22Rv1 (cell line): ENCODE measurements at regions not wholly inside any gene's neighbourhood (a gene's known extent, or its start where the extent isn't known, plus 50 kb on each side); places are given as distances from the start of the nearest gene placed in this dataset.

ENCODE experiments used
- CTCF ChIP-seq: fragments of 450-650 bp; IDR thresholded peaks from 2 replicates; pipeline ENCODE4 v1.5.1; 2017; ENCODE audit warnings: mild to moderate bottlenecking
- ZFX ChIP-seq: fragments of 450-650 bp; IDR thresholded peaks from 2 replicates; pipeline ENCODE4 v1.6.1; 2017; ENCODE audit warnings: antibody characterized with exemption, borderline replicate concordance

- no peak for TF ChIP-seq CTCF
- no peak for TF ChIP-seq ZFX
Measured at GRCh38 chr9:118940473-118940872, 428.8 kb downstream of the BRINP1 start.
